HepG2 (cell line): ENCODE measurements at regions not wholly inside any gene's neighbourhood (a gene's known extent, or its start where the extent isn't known, plus 50 kb on each side); places are given as distances from the start of the nearest gene placed in this dataset.

Experiments
- ATAC-seq: fragments of 200-7000 bp; cut with Tn5 transposase; 3 replicates; pipeline ENCODE4 v1.9.1; 2020; ENCODE audit warnings: mild to moderate bottlenecking, moderate library complexity
- BruUV-seq: library from RNA; stranded (reverse); fragments of 400-500 nt; replicated peaks from 2 replicates; lab custom pipeline; 2021; lab: Mats Ljungman, UMichigan
- CTCF ChIA-PET: fragments of 300-600 bp; formaldehyde crosslinking; extraction: SDS; loops from one replicate; lab custom pipeline; 2021; ENCODE audit warnings: low total read pairs, inconsistent platforms, low intra/inter-chr PET ratio; lab: Yijun Ruan, JAX
- POLR2A ChIA-PET: fragments of 350-600 bp; sonication (Branson Sonifier 250); formaldehyde crosslinking; loops from one replicate; lab custom pipeline; 2020; ENCODE audit warnings: antibody characterized with exemption, inconsistent platforms; lab: Yijun Ruan, JAX
- DNase-seq: peaks from one replicate; pipeline ENCODE4 v3.0.0-alpha.2; 2015; ENCODE audit warnings: low spot score
- FAIRE-seq: peaks from 3 replicates; lab custom pipeline; 2011; peaks lifted over from hg19 to GRCh38; lab: Jason Lieb, UNC
- H2AFZ ChIP-seq: one replicate; pipeline ENCODE4 v1.6.1; 2011; ENCODE audit warnings: low read length, inconsistent platforms
- H3K27ac ChIP-seq: fragments of 300-600 bp; 3 replicates; pipeline ENCODE4 v1.8.0; 2011; ENCODE audit warnings: mixed run types, mild to moderate bottlenecking, mixed read lengths, low read length, inconsistent platforms; ENCODE audit not compliant: insufficient read depth; ENCODE audit errors: extremely low read length
- H3K27me3 ChIP-seq, 2 experiments: fragments of 200-600 bp in 1 of 2; 2 replicates in 1 of 2; 3 replicates in 1 of 2; pipeline versions ENCODE4 v1.6.0 to v1.8.0; 2011; ENCODE audit warnings: low read length in 2 of 2, mild to moderate bottlenecking in 2 of 2, moderate library complexity in 2 of 2, inconsistent platforms in 1 of 2; ENCODE audit not compliant: insufficient read depth in 2 of 2, control insufficient read depth in 1 of 2
- H3K36me3 ChIP-seq, 2 experiments: fragments of 200-600 bp in 1 of 2; replicated peaks in 1 of 2; 2 replicates in 1 of 2; 3 replicates in 1 of 2; pipeline versions ENCODE4 v1.5.1 to v1.8.0; 2011; ENCODE audit warnings: low read length in 2 of 2, inconsistent platforms in 1 of 2; ENCODE audit not compliant: insufficient read depth in 2 of 2, control insufficient read depth in 1 of 2
- H3K4me1 ChIP-seq: 2 replicates; pipeline ENCODE4 v1.5.1; 2012; ENCODE audit warnings: low read length, inconsistent platforms; ENCODE audit not compliant: insufficient read depth
- H3K4me2 ChIP-seq: 2 replicates; pipeline ENCODE4 v1.6.0; 2011; ENCODE audit warnings: low read depth, low read length, inconsistent platforms
- H3K4me3 ChIP-seq, 3 experiments: fragments of 200-600 bp in 1 of 3; sonication (generic), shearing (Covaris generic) in 1 of 3; replicated peaks in 1 of 3; 2 replicates each; pipeline ENCODE4 v1.5.1; 2011 to 2016; ENCODE audit warnings: low read length in 3 of 3, inconsistent platforms in 2 of 3, low read depth in 2 of 3, mild to moderate bottlenecking in 2 of 3, control low read depth in 1 of 3, mixed read lengths in 1 of 3; ENCODE audit not compliant: insufficient read depth in 1 of 3
- H3K79me2 ChIP-seq: one replicate; pipeline ENCODE4 v1.6.1; 2011; ENCODE audit warnings: low read length, inconsistent platforms; ENCODE audit not compliant: insufficient read depth
- H3K9ac ChIP-seq: 2 replicates; pipeline ENCODE4 v1.6.0; 2011; ENCODE audit warnings: mild to moderate bottlenecking, low read depth, low read length, inconsistent platforms; ENCODE audit not compliant: insufficient read depth
- H3K9me3 ChIP-seq: 2 replicates; pipeline ENCODE4 v1.5.1; 2012; ENCODE audit warnings: mild to moderate bottlenecking, low read length
- H4K20me1 ChIP-seq: 2 replicates; pipeline ENCODE4 v1.6.0; 2011; ENCODE audit warnings: inconsistent platforms, mild to moderate bottlenecking, low read length, moderate library complexity; ENCODE audit not compliant: insufficient read depth
- ARHGAP35 ChIP-seq: sonication (generic); formaldehyde crosslinking; IDR thresholded peaks from 2 replicates; pipeline ENCODE4 v1.9.0; 2022; ENCODE audit warnings: mild to moderate bottlenecking, inconsistent platforms, moderate library complexity, missing genetic modification reagents, borderline replicate concordance
- FOXJ3 ChIP-seq: sonication (generic); formaldehyde crosslinking; IDR thresholded peaks from 2 replicates; pipeline ENCODE4 v1.4.0; 2020; ENCODE audit warnings: missing genetic modification reagents, mild to moderate bottlenecking, borderline replicate concordance
- KLF13 ChIP-seq: sonication (generic); formaldehyde crosslinking; IDR thresholded peaks from 2 replicates; pipeline ENCODE4 v1.4.0; 2020; ENCODE audit warnings: mild to moderate bottlenecking, missing genetic modification reagents
- ZNF17 ChIP-seq: sonication (generic); formaldehyde crosslinking; IDR thresholded peaks from 2 replicates; pipeline ENCODE4 v1.5.0; 2020; ENCODE audit warnings: mild to moderate bottlenecking, missing genetic modification reagents
- ZNF577 ChIP-seq: sonication (generic); formaldehyde crosslinking; IDR thresholded peaks from 2 replicates; pipeline ENCODE4 v1.4.0; 2020; ENCODE audit warnings: mild to moderate bottlenecking, low read depth, missing genetic modification reagents, borderline replicate concordance
- ZNF703 ChIP-seq: sonication (generic); formaldehyde crosslinking; IDR thresholded peaks from 2 replicates; pipeline ENCODE4 v1.5.1; 2020; ENCODE audit warnings: missing genetic modification reagents, mild to moderate bottlenecking, moderate library complexity, borderline replicate concordance
- WGBS: methylation state at CpG from one replicate; pipeline ENCODE4 v1.1.6; 2017; ENCODE audit warnings: low lambda C conversion rate; 5-methylcytosine and 5-hydroxymethylcytosine counted together
- in situ Hi-C: cut with HindIII; loops from 2 replicates; pipeline ENCODE4 v1.10.0; 2017; ENCODE audit warnings: low pct_unique_long_range_greater_than_20kb; ENCODE audit not compliant: extremely low pct_ligation_motif_present
- intact Hi-C: fragments of 100-400 bp; cut with micrococcal nuclease; formaldehyde crosslinking; loops from one replicate; pipeline ENCODE4 v1.10.0; 2022; ENCODE audit not compliant: unreplicated experiment
- TF ChIP-seq, protein P1 (sequence below): sonication (generic); formaldehyde crosslinking; IDR thresholded peaks from 2 replicates; pipeline ENCODE4 v1.4.0; 2020; ENCODE audit warnings: missing genetic modification reagents
- TF ChIP-seq, protein P2 (sequence below): sonication (generic); formaldehyde crosslinking; IDR thresholded peaks from 2 replicates; pipeline ENCODE4 v1.5.1; 2020; ENCODE audit warnings: mild to moderate bottlenecking, moderate library complexity, missing genetic modification reagents
- TF ChIP-seq, protein P3 (sequence below): sonication (generic); formaldehyde crosslinking; IDR thresholded peaks from 2 replicates; pipeline ENCODE4 v1.8.1; 2022; ENCODE audit warnings: mild to moderate bottlenecking, missing genetic modification reagents
- TF ChIP-seq, protein P4 (sequence below): sonication (generic); formaldehyde crosslinking; IDR thresholded peaks from 2 replicates; pipeline ENCODE4 v1.8.0; 2022; ENCODE audit warnings: mild to moderate bottlenecking, missing genetic modification reagents; ENCODE audit not compliant: insufficient replicate concordance

DNA sequence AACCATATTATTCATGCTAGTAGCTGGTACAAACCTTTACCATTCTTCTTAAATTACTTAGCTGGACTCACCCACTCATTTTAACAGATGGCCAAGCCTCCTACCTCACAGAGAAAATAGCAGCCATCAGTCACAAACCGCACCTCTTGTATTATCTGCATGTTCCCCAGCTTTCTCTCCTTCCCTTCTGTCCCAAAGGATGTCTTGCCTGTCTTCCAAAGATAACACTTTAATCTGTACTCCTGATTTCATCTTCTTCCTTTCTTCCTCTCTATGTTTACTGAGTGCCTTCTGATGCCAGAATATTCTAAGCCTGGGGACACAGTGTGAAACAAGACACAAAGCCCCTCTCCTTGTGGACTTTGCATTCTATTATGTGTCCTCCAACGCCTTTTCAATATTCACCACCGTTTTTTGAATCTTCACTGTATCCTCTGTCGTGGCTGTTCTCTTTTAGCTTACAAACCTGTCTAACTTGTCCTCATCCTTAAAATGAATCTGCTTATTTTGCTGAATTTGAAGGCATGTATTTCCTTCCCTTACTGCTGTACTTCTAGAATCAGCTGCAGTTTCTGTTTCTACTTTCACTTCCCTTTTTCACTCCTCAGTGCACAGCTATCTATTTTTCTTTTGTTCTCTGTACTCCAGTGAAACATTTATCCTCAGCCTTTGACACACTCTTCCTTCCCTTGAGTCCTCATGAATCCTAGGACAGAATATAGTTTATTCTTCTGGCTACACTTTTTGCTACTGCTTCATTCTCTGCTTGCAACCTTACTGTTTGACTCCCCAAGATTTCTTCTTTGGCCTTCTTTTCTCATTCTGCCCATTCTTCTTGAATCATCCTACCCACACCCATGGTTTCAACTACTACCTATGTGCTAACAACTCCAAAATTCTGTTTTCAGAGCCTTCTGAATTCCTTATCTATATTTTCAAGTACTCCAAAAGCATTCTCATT lies 216.9 kb upstream of the SAMSN1 start:
- Histone ChIP-seq H3K9ac (no peak overlapping the region; the same call in 1 of the 2 replicates), H3K4me1 (no peaks in the 10 kb centered on the region), H3K79me2 (no peaks in the 10 kb centered on the region), H3K36me3 (no peaks in the 10 kb centered on the region), H2AFZ (no peak overlapping the region), H3K27me3 (no peaks in the 10 kb centered on the region), H3K9me3 (no peaks in the 10 kb centered on the region), H3K4me3 (no peak overlapping the region), H3K27ac (no peak overlapping the region), H4K20me1 (no peaks in the 10 kb centered on the region), H3K4me2 (peak overlapping the region; percentile 26)
- TF ChIP-seq ZNF17 (CRISPR knock-in tag) (no peak), FOXJ3 (CRISPR knock-in tag) (no peak), ZNF577 (CRISPR knock-in tag) (no peak), ZNF703 (CRISPR knock-in tag) (no peak), KLF13 (no peak), ARHGAP35 (CRISPR knock-in tag) (no peak)
- TF ChIP-seq, protein P1, sequence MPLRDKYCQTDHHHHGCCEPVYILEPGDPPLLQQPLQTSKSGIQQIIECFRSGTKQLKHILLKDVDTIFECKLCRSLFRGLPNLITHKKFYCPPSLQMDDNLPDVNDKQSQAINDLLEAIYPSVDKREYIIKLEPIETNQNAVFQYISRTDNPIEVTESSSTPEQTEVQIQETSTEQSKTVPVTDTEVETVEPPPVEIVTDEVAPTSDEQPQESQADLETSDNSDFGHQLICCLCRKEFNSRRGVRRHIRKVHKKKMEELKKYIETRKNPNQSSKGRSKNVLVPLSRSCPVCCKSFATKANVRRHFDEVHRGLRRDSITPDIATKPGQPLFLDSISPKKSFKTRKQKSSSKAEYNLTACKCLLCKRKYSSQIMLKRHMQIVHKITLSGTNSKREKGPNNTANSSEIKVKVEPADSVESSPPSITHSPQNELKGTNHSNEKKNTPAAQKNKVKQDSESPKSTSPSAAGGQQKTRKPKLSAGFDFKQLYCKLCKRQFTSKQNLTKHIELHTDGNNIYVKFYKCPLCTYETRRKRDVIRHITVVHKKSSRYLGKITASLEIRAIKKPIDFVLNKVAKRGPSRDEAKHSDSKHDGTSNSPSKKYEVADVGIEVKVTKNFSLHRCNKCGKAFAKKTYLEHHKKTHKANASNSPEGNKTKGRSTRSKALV, result no peak
- TF ChIP-seq, protein P2, sequence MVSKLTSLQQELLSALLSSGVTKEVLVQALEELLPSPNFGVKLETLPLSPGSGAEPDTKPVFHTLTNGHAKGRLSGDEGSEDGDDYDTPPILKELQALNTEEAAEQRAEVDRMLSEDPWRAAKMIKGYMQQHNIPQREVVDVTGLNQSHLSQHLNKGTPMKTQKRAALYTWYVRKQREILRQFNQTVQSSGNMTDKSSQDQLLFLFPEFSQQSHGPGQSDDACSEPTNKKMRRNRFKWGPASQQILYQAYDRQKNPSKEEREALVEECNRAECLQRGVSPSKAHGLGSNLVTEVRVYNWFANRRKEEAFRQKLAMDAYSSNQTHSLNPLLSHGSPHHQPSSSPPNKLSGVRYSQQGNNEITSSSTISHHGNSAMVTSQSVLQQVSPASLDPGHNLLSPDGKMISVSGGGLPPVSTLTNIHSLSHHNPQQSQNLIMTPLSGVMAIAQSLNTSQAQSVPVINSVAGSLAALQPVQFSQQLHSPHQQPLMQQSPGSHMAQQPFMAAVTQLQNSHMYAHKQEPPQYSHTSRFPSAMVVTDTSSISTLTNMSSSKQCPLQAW, result no peak
- TF ChIP-seq, protein P3, sequence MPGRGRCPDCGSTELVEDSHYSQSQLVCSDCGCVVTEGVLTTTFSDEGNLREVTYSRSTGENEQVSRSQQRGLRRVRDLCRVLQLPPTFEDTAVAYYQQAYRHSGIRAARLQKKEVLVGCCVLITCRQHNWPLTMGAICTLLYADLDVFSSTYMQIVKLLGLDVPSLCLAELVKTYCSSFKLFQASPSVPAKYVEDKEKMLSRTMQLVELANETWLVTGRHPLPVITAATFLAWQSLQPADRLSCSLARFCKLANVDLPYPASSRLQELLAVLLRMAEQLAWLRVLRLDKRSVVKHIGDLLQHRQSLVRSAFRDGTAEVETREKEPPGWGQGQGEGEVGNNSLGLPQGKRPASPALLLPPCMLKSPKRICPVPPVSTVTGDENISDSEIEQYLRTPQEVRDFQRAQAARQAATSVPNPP (CRISPR knock-in tag), result no peak
- TF ChIP-seq, protein P4, sequence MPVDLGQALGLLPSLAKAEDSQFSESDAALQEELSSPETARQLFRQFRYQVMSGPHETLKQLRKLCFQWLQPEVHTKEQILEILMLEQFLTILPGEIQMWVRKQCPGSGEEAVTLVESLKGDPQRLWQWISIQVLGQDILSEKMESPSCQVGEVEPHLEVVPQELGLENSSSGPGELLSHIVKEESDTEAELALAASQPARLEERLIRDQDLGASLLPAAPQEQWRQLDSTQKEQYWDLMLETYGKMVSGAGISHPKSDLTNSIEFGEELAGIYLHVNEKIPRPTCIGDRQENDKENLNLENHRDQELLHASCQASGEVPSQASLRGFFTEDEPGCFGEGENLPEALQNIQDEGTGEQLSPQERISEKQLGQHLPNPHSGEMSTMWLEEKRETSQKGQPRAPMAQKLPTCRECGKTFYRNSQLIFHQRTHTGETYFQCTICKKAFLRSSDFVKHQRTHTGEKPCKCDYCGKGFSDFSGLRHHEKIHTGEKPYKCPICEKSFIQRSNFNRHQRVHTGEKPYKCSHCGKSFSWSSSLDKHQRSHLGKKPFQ, result no peak
- WGBS, result 1% methylated on average over 4 of the region's 4 CpGs
- intact Hi-C loops (no loop called here), in situ Hi-C loops (no loop called here)
- ATAC-seq (no peak), DNase-seq (no peak), FAIRE-seq (no peak)
- CTCF ChIA-PET, result no interaction called here
- BruUV-seq, result no TSS peak
- POLR2A ChIA-PET, result no interaction called here
